Activated naive CD4-positive, alpha-beta T cell (primary cell): ENCODE measurements at regions not wholly inside any gene's neighbourhood (a gene's known extent, or its start where the extent isn't known, plus 50 kb on each side); places are given as distances from the start of the nearest gene placed in this dataset.
"Not testable (repeated sequence)": the region's sequence is repeated elsewhere in the genome, so short reads cannot be mapped to it uniquely, and the experiment has no call there.

Experiments used
- DNase-seq, 4 experiments: peaks; one replicate each; lab custom pipeline; 2025; lab: John Stamatoyannopoulos, UW

DNA sequence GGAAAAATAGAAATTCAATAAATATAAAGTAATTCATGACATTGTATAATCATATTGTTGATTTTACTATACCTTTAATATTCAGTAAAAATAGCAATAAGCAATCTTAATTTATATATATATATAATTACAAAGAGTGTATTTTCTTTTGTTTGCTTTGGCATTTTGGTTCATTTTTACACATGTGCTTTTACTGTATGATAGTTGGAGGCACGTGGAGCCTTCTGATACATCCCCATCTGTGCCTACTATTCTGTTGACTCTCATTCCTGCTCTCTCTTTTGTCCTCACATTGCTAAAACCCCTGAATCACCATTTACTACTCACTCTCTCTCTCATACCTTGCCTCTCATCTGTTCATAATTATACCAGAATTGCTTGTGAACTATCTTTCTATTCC, 106.4 kb upstream of the NDST4 start:
- DNase-seq = no peak

DNA sequence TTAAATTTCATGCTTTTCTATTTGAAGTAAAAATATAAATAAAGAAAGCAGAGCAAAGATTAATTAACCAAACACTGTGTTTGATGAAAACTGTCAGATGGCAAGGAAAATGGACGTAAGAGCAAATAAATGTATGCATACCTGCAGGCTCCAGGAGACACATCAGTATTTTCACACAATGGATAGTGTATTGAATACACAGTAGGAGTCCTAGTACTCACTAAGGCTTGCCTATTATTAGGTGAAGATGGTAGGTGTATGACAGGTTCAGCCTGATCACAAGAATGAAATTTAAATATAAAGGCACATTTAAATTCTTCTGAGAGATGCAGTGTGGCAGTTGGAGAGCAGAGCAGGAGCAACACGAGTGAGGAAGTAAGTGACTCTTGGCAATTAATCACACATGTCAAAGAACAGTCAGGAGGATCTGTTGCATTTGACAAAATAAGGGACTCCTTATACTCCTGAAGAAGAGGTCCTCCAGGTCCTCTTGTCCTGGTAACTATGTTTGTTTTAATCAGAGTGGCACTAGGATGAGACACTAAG, 106.0 kb upstream of the NDST4 start:
- no peak for DNase-seq

DNA sequence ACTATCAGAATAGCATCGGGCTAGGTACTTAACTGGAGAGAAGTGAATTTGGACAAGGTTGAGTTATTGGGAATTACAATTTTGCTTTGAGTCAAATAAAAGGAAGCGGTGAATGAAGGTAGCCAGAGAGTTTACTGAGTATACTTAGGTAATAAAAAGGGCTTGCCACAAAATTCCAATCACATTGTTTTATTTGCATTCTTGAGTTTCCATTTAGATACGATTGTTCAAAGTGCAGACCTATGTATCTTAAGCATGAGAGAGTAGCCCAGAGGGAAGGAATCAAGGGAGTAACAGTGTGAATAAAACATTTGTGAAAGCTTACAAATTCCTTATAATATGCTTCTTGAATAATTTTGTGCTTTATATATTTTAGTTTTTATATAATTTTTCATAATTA, 102.5 kb upstream of the NDST4 start:
- DNase-seq = no peak

DNA sequence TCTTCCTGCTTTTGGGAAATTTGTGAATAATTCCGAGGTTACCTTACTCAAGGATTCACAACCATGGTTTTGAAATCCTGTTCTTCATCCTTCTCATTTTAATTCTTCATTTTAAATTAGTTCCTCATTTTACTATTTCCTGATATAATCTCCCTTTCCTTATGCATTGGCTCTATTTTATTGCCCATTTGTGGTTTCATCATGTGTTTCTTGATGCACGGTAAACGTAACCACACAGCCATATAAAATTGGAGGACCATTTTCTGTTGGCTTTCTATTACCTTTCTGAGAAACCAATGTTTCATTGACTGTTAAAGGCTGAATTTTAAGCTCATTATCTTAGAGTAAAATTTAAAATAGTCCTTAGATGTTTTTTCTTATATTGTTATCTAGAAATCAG, 100.3 kb upstream of the NDST4 start:
- DNase-seq = no peak

DNA sequence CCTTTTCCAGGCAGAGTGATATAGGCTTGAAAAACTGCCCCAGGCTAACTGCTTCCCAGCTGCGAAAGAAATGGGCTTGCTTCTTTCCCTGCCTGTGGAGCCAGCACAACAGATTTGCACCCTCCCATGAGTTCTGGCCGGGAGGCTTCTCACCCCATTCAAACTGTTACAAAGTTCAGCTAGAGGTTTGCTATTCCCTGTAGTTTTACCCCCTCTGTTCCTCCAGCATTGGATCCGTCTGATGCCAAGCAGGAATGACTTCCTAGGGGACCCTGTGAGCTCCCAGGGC, 87.6 kb upstream of the NDST4 start:
- no peak for DNase-seq

DNA sequence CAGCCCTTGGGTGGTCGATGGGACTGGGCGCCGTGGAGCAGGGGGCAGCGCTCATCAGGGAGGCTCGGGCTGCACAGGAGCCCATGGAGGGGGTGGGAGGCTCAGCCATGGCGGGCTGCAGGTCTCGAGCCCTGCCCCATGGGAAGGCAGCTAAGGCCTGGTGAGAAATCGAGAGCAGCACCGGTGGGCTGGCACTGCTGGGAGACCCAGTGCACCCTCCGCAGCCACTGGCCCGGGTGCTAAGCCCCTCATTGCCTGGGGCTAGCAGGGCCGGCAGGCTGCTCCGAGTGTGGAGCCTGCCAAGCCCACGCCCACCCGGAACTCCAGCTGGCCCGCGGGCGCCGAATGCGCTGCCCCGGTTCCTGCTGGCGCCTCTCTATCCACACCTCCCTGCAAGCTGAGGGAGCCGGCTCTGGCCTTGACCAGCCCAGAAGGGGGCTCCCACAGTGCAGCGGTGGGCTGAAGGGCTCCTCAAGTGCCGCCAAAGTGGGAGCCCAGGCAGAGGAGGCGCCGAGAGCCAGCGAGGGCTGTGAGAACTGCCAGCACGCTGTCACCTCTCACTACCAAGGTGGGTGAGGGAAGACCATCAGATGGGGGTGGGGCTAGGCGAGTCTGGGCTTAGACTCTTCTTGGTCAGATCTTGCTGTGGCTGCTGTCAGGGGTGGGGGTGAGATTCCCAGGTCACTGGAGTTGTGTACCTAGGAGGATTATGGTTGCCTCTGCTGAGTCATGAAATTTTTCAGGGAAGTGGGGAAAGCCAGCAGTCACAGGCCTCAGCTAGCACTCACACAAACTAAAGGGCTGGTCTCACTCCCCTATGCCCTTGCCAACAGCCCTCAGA, 87.0 kb upstream of the NDST4 start:
- DNase-seq = not testable (repeated sequence)

DNA sequence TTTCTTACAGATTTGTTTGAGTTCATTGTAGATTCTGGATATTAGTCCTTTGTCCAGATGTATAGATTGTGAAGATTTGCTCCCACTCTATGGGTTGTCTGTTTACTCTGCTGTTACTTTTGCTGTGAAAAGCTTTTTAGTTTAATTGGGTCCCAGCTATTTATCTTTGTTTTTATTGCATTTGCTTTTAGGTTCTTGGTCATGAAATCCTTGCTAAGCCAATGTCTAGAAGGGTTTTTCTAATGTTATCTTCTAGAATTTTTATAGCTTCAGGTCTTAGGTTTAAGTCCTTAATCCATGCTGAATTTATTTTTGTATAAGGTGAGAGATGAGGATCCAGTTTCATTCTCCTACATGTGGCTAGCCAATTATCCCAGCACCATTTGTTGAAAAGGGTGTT, 81.2 kb upstream of the NDST4 start:
- DNase-seq = not testable (repeated sequence)

DNA sequence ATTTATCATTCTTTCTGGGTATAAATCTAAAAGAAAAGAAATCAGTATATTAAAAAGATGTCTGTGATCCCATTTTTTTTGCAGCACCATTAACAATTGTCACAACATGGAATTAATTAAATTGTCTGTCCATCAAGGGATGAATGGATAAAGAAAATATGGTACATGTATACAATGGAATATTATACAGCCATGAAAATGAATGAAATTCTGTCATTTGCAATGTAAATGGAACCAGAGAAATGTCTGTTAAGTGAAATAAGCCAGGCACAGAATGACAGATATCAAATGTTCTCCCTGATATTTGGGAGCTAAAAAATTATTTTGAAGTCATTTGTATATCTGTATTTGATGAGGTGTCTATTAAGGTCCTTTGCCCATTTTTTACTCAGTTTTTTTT, 77.1 kb upstream of the NDST4 start:
- no peak for DNase-seq

DNA sequence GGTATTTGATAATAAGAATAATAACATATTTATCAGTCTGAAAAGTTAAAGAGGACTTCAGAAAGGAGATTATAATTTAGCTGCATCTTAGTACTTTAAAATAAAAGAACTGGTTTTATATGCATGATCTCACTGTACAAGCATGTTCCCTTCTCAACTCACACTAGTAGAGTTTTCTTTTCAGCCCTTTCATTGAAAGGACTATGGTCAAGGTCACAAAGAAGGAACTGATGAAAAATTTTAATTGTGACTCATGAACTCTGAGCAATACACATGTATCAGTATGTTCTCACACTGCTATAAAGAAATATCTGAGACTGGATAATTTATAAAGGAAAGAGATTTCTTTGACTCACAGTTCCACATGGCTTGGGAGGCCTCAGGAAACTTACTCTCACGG, 73.7 kb upstream of the NDST4 start:
- no peak for DNase-seq

DNA sequence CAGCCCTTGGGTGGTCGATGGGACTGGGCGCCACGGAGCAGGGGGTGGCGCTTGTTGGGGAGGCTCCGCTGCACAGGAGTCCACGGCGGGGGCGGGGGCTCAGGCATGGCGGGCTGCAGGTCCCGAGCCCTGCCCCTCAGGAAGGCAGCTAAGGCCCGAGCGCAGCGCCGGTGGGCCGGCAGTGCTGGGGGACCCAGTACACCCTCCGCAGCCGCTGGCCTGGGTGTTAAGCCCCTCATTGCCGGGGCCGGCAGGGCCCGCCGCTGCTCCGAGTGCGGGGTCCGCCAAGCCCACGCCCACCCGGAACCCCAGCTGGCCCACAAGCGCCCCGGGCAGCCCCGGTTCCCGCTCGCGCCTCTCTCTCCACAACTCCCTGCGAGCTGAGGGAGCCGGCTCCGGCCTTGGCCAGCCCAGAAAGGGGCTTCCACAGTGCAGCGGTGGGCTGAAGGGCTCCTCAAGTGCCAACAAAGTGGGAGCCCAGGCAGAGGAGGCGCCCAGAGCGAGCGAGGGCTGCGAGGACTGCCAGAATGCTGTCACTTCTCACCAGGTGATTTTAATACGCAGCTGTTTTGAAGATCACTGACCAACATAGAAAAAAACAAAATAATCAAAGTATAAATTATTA, 66.1 kb upstream of the NDST4 start:
- not testable (repeated sequence) for DNase-seq

DNA sequence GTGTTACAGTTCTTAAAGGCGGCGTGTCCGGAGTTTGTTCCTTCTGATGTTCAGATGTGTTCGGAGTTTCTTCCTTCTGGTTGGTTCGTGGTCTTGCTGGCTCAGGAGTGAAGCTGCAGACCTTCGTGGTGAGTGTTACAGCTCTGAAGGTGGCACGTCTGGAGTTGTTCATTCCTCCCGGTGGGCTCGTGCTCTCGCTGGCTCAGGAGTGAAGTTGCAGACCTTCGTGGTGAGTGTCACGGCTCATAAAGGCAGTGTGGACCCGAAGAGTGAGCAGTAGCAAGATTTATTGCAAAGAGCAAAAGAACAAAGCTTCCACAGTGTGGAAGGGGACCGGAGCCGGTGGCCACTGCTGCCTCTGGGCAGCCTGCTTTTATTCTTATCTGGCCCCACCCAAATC, 65.3 kb upstream of the NDST4 start:
- DNase-seq = not testable (repeated sequence)

DNA sequence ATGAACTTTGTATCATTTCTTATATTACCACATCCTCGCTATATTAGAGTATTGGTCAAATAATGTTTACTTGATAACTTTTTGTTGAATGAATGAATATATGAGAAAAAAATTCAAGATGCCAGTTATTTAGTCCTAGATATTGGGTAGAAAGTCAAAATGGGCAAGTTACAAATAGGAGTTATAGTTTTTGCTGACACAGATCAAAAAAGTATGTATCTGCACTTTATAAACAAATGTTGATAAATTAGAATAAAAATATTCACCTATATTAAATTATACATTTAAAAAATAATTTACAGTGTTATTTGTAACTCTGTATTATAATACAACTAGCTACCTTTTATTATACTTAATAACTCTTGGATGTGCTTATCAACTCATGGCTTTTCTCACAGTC, 57.8 kb upstream of the NDST4 start:
- DNase-seq = no peak

DNA sequence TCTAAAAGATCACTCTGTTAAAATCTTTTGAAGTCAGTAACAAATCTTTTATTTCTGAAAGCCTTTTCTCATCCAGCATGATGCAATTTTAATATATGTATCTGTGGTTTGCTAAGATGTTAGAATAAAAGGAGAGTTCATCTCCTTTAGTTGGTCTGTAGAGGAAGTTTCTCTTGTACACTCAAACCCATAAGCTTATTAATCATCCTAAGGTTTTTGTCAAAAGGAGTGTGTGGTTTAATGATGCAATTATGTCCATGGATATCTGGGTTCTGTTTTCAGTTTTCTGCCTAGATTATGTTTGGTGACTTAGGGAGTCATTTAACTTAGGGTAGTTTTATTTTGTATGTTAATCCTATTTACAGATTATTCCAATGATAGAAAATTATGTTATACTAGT, 52.1 kb upstream of the NDST4 start:
- DNase-seq = no peak
